ENCODE measurements at regions not wholly inside any gene's neighbourhood (a gene's known extent, or its start where the extent isn't known, plus 50 kb on each side); places are given as distances from the start of the nearest gene placed in this dataset.
A peak's percentile ranks its signal among the peaks of the same experiment; 100 is the strongest.

DNA sequence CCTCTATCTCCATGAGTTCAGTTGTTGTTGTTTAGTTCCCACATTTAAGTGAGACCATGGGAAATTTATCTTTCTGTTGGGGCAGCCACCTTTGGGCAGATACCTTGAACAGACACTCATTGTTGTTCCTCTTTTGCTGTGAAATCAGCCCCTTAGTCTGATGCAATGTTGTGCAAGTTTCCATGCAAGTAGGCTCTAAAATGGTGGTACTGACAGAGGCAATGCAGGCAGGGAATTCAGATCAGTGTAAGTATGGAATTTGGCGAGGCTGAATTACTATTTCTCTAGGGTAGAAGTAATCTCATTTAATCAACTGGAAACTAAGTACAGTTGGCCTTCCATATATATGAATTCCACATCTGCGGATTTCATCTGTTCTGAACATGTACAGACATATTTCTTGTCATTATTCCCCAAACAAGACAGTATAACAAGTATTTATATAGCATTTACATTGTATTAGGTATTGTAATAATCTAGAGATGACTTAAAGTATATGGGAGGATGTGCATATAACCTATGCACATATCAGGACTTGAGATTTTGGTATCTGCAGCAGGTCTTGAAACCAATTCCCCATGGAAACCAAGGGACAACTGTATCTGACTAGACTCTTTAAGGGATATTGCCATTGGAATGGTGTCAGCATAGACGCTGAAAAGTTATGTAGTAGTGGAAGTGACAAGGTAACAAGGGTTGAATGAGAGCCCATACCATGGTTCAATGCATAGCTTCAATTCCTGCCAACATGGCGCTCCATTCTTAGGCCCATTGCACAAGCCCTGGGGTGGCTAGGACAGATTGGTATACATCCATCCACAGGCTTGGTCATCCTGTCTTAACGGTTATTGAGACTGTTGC lies 281.5 kb upstream of the HTR2A start:
- Histone ChIP-seq H3K56ac (ENCODE audit: extremely low read depth, insufficient read depth, low read length) (no peak overlapping the region), H2AFZ (replicated peaks; ENCODE audit: low read length, poor library complexity) (no peak overlapping the region), H3K9me1 (ENCODE audit: insufficient read depth, low read length) (peaks cover 4% of the 10 kb centered on the region; the same call in 1 of the 2 replicates), H3K9ac (ENCODE audit: low read depth, low read length) (no peak overlapping the region), H4K20me1 (ENCODE audit: insufficient read depth, low read length) (no peaks in the 10 kb centered on the region), H3K4me3 (ENCODE audit: insufficient read depth, low read depth, low read length) (no peak overlapping the region), H2BK15ac (ENCODE audit: low read depth, low read length) (no peak overlapping the region), H3K4me2 (ENCODE audit: low read depth, low read length) (no peak overlapping the region), H3K27ac (ENCODE audit: insufficient read depth, low read length) (no peak overlapping the region), H2AK9ac (replicated peaks; ENCODE audit: low read depth, low read length, poor library complexity) (no peak overlapping the region), H3K4me1 (ENCODE audit: control insufficient read depth, insufficient read depth, low read length) (no peaks in the 10 kb centered on the region; the same call in 1 of the 2 replicates), H2AK5ac (ENCODE audit: low read depth, low read length) (peak overlapping the region; percentile 19; the same call in 1 of the 2 replicates), H3K14ac (replicated peaks; ENCODE audit: low read depth, low read length) (no peak overlapping the region), H3K36me3 (ENCODE audit: control insufficient read depth, insufficient read depth, low read length) (no peaks in the 10 kb centered on the region), H3K9me3 (ENCODE audit: control insufficient read depth, insufficient read depth, low read length) (no peaks in the 10 kb centered on the region), H4K5ac (ENCODE audit: low read depth, low read length) (no peak overlapping the region), H2BK20ac (ENCODE audit: low read depth, low read length) (no peak overlapping the region), H3K18ac (ENCODE audit: low read depth, low read length) (no peak overlapping the region), H4K91ac (ENCODE audit: insufficient read depth, low read depth, low read length) (no peak overlapping the region), H2BK120ac (ENCODE audit: low read depth, low read length) (no peak overlapping the region), H3K79me1 (ENCODE audit: low read depth in 1 of 2, low read length in 2 of 2) (no peaks in the 10 kb centered on the region), H2BK5ac (ENCODE audit: low read depth, low read length, poor library complexity, severe bottlenecking) (no peak overlapping the region), H3K27me3 (ENCODE audit: control insufficient read depth, insufficient read depth, low read length) (no peaks in the 10 kb centered on the region), H3K4ac (ENCODE audit: low read depth, low read length) (no peak overlapping the region), H3K23ac (ENCODE audit: low read depth, low read length) (no peak overlapping the region), H4K8ac (ENCODE audit: low read depth in 2 of 2, low read length in 2 of 2) (no peak overlapping the region)
- no TSS peak for BruUV-seq (replicated peaks)
- ChIA-PET POLR2A (ENCODE audit: unreplicated experiment) (interaction anchor here (0.6 kb wide), 1 partner anchor 428 kb away, joined by 3 read pairs; no protein-coding TSS in a partner anchor), CTCF (no interaction called here)
- DNase-seq (no peak), ATAC-seq (ENCODE audit: low read depth) (no peak)
- dilution Hi-C loops (cut with HindIII; ENCODE audit: low sequenced_read_pairs, unreplicated experiment), result no loop called here
- in situ Hi-C loops (cut with MboI; ENCODE audit: low sequenced_read_pairs), result no loop called here
- intact Hi-C loops (cut with micrococcal nuclease), result no loop called here
- no peak for TF ChIP-seq FOS (IDR thresholded peaks at IDR 0.05; ENCODE audit: low read depth, low read length)
- no peak for TF ChIP-seq POLR2A (IDR thresholded peaks at IDR 0.05; ENCODE audit: low read depth, low read length)
- TF ChIP-seq, protein P1, sequence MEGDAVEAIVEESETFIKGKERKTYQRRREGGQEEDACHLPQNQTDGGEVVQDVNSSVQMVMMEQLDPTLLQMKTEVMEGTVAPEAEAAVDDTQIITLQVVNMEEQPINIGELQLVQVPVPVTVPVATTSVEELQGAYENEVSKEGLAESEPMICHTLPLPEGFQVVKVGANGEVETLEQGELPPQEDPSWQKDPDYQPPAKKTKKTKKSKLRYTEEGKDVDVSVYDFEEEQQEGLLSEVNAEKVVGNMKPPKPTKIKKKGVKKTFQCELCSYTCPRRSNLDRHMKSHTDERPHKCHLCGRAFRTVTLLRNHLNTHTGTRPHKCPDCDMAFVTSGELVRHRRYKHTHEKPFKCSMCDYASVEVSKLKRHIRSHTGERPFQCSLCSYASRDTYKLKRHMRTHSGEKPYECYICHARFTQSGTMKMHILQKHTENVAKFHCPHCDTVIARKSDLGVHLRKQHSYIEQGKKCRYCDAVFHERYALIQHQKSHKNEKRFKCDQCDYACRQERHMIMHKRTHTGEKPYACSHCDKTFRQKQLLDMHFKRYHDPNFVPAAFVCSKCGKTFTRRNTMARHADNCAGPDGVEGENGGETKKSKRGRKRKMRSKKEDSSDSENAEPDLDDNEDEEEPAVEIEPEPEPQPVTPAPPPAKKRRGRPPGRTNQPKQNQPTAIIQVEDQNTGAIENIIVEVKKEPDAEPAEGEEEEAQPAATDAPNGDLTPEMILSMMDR (conservative IDR thresholded peaks at IDR 0.05; ENCODE audit: low read depth, low read length), result no peak
- TF ChIP-seq, protein P2, sequence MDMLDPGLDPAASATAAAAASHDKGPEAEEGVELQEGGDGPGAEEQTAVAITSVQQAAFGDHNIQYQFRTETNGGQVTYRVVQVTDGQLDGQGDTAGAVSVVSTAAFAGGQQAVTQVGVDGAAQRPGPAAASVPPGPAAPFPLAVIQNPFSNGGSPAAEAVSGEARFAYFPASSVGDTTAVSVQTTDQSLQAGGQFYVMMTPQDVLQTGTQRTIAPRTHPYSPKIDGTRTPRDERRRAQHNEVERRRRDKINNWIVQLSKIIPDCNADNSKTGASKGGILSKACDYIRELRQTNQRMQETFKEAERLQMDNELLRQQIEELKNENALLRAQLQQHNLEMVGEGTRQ (IDR thresholded peaks at IDR 0.05; ENCODE audit: low read depth, low read length), result no peak
- no peak for TF ChIP-seq BHLHE40 (IDR thresholded peaks at IDR 0.05; ENCODE audit: low read depth, low read length)
- TF ChIP-seq CEBPB (IDR thresholded peaks at IDR 0.05; ENCODE audit: low read depth, low read length), result 0 out of 2 replicates have a peak, but pooled peaks have one; percentile 5
- no CpG with 5 or more reads among the region's 5 CpGs for WGBS, 2 experiments (ENCODE audit: extremely low coverage in 2 of 2, insufficient read length in 1 of 2)
